Gastroesophageal sphincter (tissue), 4 donors: ENCODE measurements at regions not wholly inside any gene's neighbourhood (a gene's known extent, or its start where the extent isn't known, plus 50 kb on each side); places are given as distances from the start of the nearest gene placed in this dataset.

ENCODE experiments used
- ATAC-seq: fragments of 150-250 bp; one replicate; pipeline ENCODE4 v1.9.1; 2016; ENCODE audit warnings: mild to moderate bottlenecking, moderate library complexity
- H3K27ac ChIP-seq, 4 donors: fragments of 200-600 bp; sonication (generic) in 3 of 4; 1 replicate in 3 of 4; 2 replicates in 1 of 4; pipeline ENCODE4 v1.5.1; 2016 to 2019
- H3K27me3 ChIP-seq: fragments of 200-600 bp; sonication (generic); one replicate; pipeline ENCODE4 v1.5.1; 2019
- H3K36me3 ChIP-seq, 2 donors: fragments of 200-600 bp; sonication (generic); one replicate each; pipeline ENCODE4 v1.5.1; 2019; ENCODE audit warnings: control low read depth in 1 of 2
- H3K4me1 ChIP-seq, 3 donors: fragments of 200-600 bp; sonication (generic); 1 replicate in 2 of 3; 2 replicates in 1 of 3; pipeline ENCODE4 v1.5.1; 2016 to 2019; ENCODE audit warnings: control low read depth in 2 of 3
- H3K4me3 ChIP-seq, 2 donors: fragments of 200-600 bp; sonication (generic); one replicate each; pipeline ENCODE4 v1.5.1; 2019; ENCODE audit warnings: mild to moderate bottlenecking in 1 of 2, moderate library complexity in 1 of 2
- H3K9me3 ChIP-seq, 3 donors: fragments of 200-600 bp; sonication (generic); one replicate each; pipeline ENCODE4 v1.5.1; 2017 to 2019; ENCODE audit warnings: control low read depth in 2 of 3
- EP300 ChIP-seq: sonication (generic); formaldehyde crosslinking; IDR thresholded peaks from one replicate; pipeline ENCODE4 v1.6.1; 2017; ENCODE audit warnings: antibody characterized with exemption, mild to moderate bottlenecking
- POLR2A ChIP-seq, 2 donors: fragments of 450-650 bp; IDR thresholded peaks; one replicate each; pipeline ENCODE4 v1.6.1; 2017; ENCODE audit warnings: antibody characterized with exemption in 2 of 2, mild to moderate bottlenecking in 2 of 2, moderate library complexity in 1 of 2
- POLR2AphosphoS5 ChIP-seq: sonication (generic); formaldehyde crosslinking; IDR thresholded peaks from one replicate; pipeline ENCODE4 v1.6.1; 2017; ENCODE audit warnings: antibody characterized with exemption
- WGBS, 2 donors: methylation state at CpG; one replicate each; pipeline ENCODE4 v1.1.5; 2018; ENCODE audit warnings: low coverage in 1 of 2; 5-methylcytosine and 5-hydroxymethylcytosine counted together
- TF ChIP-seq, protein P1 (sequence below), 4 experiments: fragments of 200-600 bp in 2 of 4; fragments of 450-650 bp in 2 of 4; sonication (generic) in 1 of 4; IDR thresholded peaks; one replicate each; pipeline ENCODE4 v1.5.1; 2017 to 2019; ENCODE audit warnings: antibody characterized with exemption in 4 of 4, mild to moderate bottlenecking in 2 of 4, moderate library complexity in 2 of 4

DNA sequence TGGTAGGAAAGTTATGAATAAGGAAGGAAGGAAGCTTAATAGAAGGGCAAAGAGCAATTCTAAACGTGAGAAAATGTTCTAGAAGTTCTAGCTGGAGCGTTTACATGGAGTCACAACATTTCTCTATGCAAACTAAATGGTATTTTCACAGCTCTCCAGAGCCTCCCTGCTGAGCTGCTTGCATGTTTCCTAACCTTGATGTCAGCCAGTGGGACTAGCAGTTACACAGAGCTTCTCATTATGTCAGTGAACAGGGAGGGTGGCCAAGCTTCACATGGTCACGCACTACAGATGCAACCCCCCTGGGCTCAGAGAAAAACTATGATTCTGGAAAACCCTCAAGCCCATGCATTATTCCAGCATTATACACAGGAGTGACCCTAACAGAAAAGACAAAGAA, 153.4 kb upstream of the CCDC150 start:
- H3K4me3 ChIP-seq, result no peak overlapping the region
- peak; percentile 47 for ATAC-seq
- H3K9me3 ChIP-seq, result no peaks in the 10 kb centered on the region
- H3K36me3 ChIP-seq, result no peaks in the 10 kb centered on the region
- H3K27me3 ChIP-seq, result no peaks in the 10 kb centered on the region
- TF ChIP-seq EP300 (no peak), POLR2AphosphoS5 (no peak), POLR2A (IDR thresholded peaks at IDR 0.05) (no peak)
- TF ChIP-seq, protein P1, sequence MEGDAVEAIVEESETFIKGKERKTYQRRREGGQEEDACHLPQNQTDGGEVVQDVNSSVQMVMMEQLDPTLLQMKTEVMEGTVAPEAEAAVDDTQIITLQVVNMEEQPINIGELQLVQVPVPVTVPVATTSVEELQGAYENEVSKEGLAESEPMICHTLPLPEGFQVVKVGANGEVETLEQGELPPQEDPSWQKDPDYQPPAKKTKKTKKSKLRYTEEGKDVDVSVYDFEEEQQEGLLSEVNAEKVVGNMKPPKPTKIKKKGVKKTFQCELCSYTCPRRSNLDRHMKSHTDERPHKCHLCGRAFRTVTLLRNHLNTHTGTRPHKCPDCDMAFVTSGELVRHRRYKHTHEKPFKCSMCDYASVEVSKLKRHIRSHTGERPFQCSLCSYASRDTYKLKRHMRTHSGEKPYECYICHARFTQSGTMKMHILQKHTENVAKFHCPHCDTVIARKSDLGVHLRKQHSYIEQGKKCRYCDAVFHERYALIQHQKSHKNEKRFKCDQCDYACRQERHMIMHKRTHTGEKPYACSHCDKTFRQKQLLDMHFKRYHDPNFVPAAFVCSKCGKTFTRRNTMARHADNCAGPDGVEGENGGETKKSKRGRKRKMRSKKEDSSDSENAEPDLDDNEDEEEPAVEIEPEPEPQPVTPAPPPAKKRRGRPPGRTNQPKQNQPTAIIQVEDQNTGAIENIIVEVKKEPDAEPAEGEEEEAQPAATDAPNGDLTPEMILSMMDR (IDR thresholded peaks at IDR 0.05), result no peak
- H3K27ac ChIP-seq, result no peak overlapping the region
- 37 to 70% methylated on average over 2 to 3 of the region's 3 CpGs for WGBS, 2 donors
- no peaks in the 10 kb centered on the region for H3K4me1 ChIP-seq

- no peak overlapping the region for H3K27ac ChIP-seq
- peak; percentile 19 for ATAC-seq
Observed at GRCh38 chr2:196487417-196487816, 152.1 kb upstream of the CCDC150 start.

DNA sequence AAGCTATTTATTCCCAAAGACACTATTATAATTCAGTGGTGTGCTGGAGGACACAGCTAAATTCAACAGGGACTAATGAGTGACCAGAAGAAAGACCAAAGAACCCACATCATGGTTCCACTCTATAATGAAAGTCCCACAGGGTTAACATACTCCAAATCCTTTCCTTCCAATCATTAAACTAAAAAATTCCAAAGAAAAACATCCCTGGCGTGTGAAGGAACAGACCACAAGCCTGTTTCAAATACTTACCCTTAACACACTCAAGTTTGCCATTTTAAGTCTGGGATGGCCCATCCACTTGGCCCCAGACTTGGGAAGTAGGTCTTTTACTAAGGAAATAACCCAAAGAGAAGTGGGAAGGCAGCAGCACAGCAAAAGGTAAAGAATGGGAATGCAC, 150.1 kb upstream of the CCDC150 start:
- H3K4me3 ChIP-seq, result no peak overlapping the region
- no peak overlapping the region for H3K27ac ChIP-seq
- no peak for ATAC-seq
- no peaks in the 10 kb centered on the region for H3K36me3 ChIP-seq
- H3K4me1 ChIP-seq, result no peaks in the 10 kb centered on the region
- H3K9me3 ChIP-seq, result peaks cover 0 to 5% (median 0%) of the 10 kb centered on the region in 3 donors
- TF ChIP-seq POLR2A (IDR thresholded peaks at IDR 0.05) (no peak), EP300 (no peak), POLR2AphosphoS5 (no peak)
- TF ChIP-seq, protein P1 (IDR thresholded peaks at IDR 0.05), result no peak
- 64 to 73% methylated on average over 1 of the region's 1 CpG for WGBS, 2 donors
- H3K27me3 ChIP-seq, result no peaks in the 10 kb centered on the region

More at GRCh38 chr2:196487417-196487816, 152.1 kb upstream of the CCDC150 start:
- no peaks in the 10 kb centered on the region for H3K4me1 ChIP-seq
- H3K9me3 ChIP-seq, result no peaks in the 10 kb centered on the region
- no peaks in the 10 kb centered on the region for H3K36me3 ChIP-seq
- H3K4me3 ChIP-seq, result no peak overlapping the region
- WGBS, 2 donors, result 68% methylated on average over 3 of the region's 3 CpGs; no CpG with 5 or more reads in 1 of the 2 donors
- H3K27me3 ChIP-seq, result no peaks in the 10 kb centered on the region
- no peak for TF ChIP-seq EP300
- no peak for TF ChIP-seq POLR2AphosphoS5
- no peak for TF ChIP-seq POLR2A (IDR thresholded peaks at IDR 0.05)
- TF ChIP-seq, protein P1 (IDR thresholded peaks at IDR 0.05), result no peak

DNA sequence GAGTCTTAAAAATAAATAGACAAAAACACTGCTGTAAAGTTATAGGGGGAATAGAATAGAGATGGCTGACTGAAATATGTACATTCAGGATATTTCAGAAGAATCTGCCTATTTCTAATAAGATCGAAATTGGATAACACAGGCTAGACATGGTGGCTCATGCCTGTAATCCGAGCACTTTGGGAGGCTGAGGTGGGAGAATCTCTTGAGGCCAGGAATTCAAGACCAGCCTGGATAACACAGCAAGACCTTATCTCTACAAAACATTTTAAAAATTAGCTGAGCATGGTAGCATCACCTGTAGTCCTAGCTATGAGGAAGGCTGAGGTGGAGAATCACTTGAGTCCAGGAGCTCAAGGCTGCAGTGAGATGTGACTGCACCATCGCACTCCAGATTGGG, 146.6 kb upstream of the CCDC150 start:
- no peaks in the 10 kb centered on the region for H3K27me3 ChIP-seq
- WGBS, 2 donors, result 78 to 88% methylated on average over 3 of the region's 3 CpGs

GRCh38 chr2:196498962-196499361, 140.6 kb upstream of the CCDC150 start:
- peaks cover 0 to 21% (median 0%) of the 10 kb centered on the region in 3 donors for H3K9me3 ChIP-seq
- H3K4me1 ChIP-seq, result no peaks in the 10 kb centered on the region
- no peak for ATAC-seq
- WGBS, 2 donors, result 55 to 75% methylated on average over 2 to 3 of the region's 3 CpGs
- H3K27me3 ChIP-seq, result no peaks in the 10 kb centered on the region
- TF ChIP-seq, protein P1 (IDR thresholded peaks at IDR 0.05), result no peak
- TF ChIP-seq POLR2AphosphoS5 (no peak), EP300 (no peak), POLR2A (IDR thresholded peaks at IDR 0.05) (no peak)
- no peaks in the 10 kb centered on the region for H3K36me3 ChIP-seq
- H3K4me3 ChIP-seq, result no peak overlapping the region
- H3K27ac ChIP-seq, result no peak overlapping the region

More for the DNA sequence above, 146.6 kb upstream of the CCDC150 start:
- no peak for TF ChIP-seq POLR2AphosphoS5
- no peak for TF ChIP-seq POLR2A (IDR thresholded peaks at IDR 0.05)
- TF ChIP-seq, protein P1 (IDR thresholded peaks at IDR 0.05), result no peak
- no peak for TF ChIP-seq EP300
- no peak overlapping the region for H3K27ac ChIP-seq
- H3K9me3 ChIP-seq, result peaks cover 0 to 10% (median 0%) of the 10 kb centered on the region in 3 donors
- no peaks in the 10 kb centered on the region for H3K4me1 ChIP-seq
- no peak for ATAC-seq
- H3K4me3 ChIP-seq, result no peak overlapping the region
- H3K36me3 ChIP-seq, result no peaks in the 10 kb centered on the region
